ENCODE measurements at regions not wholly inside any gene's neighbourhood (a gene's known extent, or its start where the extent isn't known, plus 50 kb on each side); places are given as distances from the start of the nearest gene placed in this dataset.

GRCh38 chr1:217224201-217224600, 406.7 kb downstream of the GPATCH2 start:
- Histone ChIP-seq H4K20me1 (ENCODE audit: control insufficient read depth, extremely low read depth, insufficient read depth, low read length) (no peaks in the 10 kb centered on the region), H3K36me3 (ENCODE audit: control insufficient read depth, insufficient read depth, low read length) (no peaks in the 10 kb centered on the region), H3K79me2 (ENCODE audit: control insufficient read depth, insufficient read depth, low read length) (no peaks in the 10 kb centered on the region), H3K27me3 (ENCODE audit: control insufficient read depth, insufficient read depth, low read length) (no peaks in the 10 kb centered on the region), H3K4me2 (ENCODE audit: extremely low read depth, insufficient read depth, low read length) (no peak overlapping the region), H2AFZ (ENCODE audit: low read length) (no peak overlapping the region), H3K4me1 (ENCODE audit: control insufficient read depth, extremely low read depth, insufficient read depth, low read length) (no peaks in the 10 kb centered on the region), H3K9ac (ENCODE audit: insufficient read depth, low read length) (no peak overlapping the region), H3K9me3 (ENCODE audit: control insufficient read depth, insufficient read depth, low read depth, low read length) (no peaks in the 10 kb centered on the region), H3K27ac (ENCODE audit: insufficient read depth, low read length) (no peak overlapping the region), H3K4me3 (replicated peaks in 1 of 4; ENCODE audit: control extremely low read depth in 1 of 4, insufficient read depth in 1 of 4, low read depth in 3 of 4, low read length in 4 of 4) (no peak overlapping the region)
- no peak for DNase-seq (ENCODE audit: low read depth in 2 of 2)
- TF ChIP-seq EZH2 (IDR thresholded peaks at IDR 0.05; ENCODE audit: low read length, missing control alignments) (no peak), CTCF (conservative IDR thresholded peaks at IDR 0.05 in 1 of 2, IDR thresholded peaks at IDR 0.05 in 1 of 2; ENCODE audit: low read depth in 1 of 2, low read length in 2 of 2) (no peak)

GRCh38 chr1:217214551-217214950, 416.3 kb downstream of the GPATCH2 start:
- no peaks in the 10 kb centered on the region for H3K4me1 ChIP-seq (ENCODE audit: control insufficient read depth, extremely low read depth, insufficient read depth, low read length)
- no peak overlapping the region for H3K4me2 ChIP-seq (ENCODE audit: extremely low read depth, insufficient read depth, low read length)
- H3K79me2 ChIP-seq (ENCODE audit: control insufficient read depth, insufficient read depth, low read length), result no peaks in the 10 kb centered on the region
- no peaks in the 10 kb centered on the region for H3K9me3 ChIP-seq (ENCODE audit: control insufficient read depth, insufficient read depth, low read depth, low read length)
- H3K27me3 ChIP-seq (ENCODE audit: control insufficient read depth, insufficient read depth, low read length), result no peaks in the 10 kb centered on the region
- H2AFZ ChIP-seq (ENCODE audit: low read length), result no peak overlapping the region
- no peak overlapping the region for H3K9ac ChIP-seq (ENCODE audit: insufficient read depth, low read length)
- TF ChIP-seq CTCF (conservative IDR thresholded peaks at IDR 0.05 in 1 of 2, IDR thresholded peaks at IDR 0.05 in 1 of 2; ENCODE audit: low read depth in 1 of 2, low read length in 2 of 2), result no peak
- TF ChIP-seq EZH2 (IDR thresholded peaks at IDR 0.05; ENCODE audit: low read length, missing control alignments), result no peak
- H3K27ac ChIP-seq (ENCODE audit: insufficient read depth, low read length), result no peak overlapping the region
- no peak overlapping the region for H3K4me3 ChIP-seq (replicated peaks in 1 of 4; ENCODE audit: control extremely low read depth in 1 of 4, insufficient read depth in 1 of 4, low read depth in 3 of 4, low read length in 4 of 4)
- no peaks in the 10 kb centered on the region for H4K20me1 ChIP-seq (ENCODE audit: control insufficient read depth, extremely low read depth, insufficient read depth, low read length)
- H3K36me3 ChIP-seq (ENCODE audit: control insufficient read depth, insufficient read depth, low read length), result no peaks in the 10 kb centered on the region
- DNase-seq (ENCODE audit: low read depth in 2 of 2), result no peak

- Histone ChIP-seq H3K9ac (ENCODE audit: insufficient read depth, low read length) (no peak overlapping the region), H3K79me2 (ENCODE audit: control insufficient read depth, insufficient read depth, low read length) (no peaks in the 10 kb centered on the region), H3K4me1 (ENCODE audit: control insufficient read depth, extremely low read depth, insufficient read depth, low read length) (no peaks in the 10 kb centered on the region), H3K36me3 (ENCODE audit: control insufficient read depth, insufficient read depth, low read length) (no peaks in the 10 kb centered on the region), H3K27ac (ENCODE audit: insufficient read depth, low read length) (no peak overlapping the region), H3K4me2 (ENCODE audit: extremely low read depth, insufficient read depth, low read length) (no peak overlapping the region), H3K4me3 (replicated peaks in 1 of 4; ENCODE audit: control extremely low read depth in 1 of 4, insufficient read depth in 1 of 4, low read depth in 3 of 4, low read length in 4 of 4) (no peak overlapping the region), H3K27me3 (ENCODE audit: control insufficient read depth, insufficient read depth, low read length) (no peaks in the 10 kb centered on the region), H2AFZ (ENCODE audit: low read length) (no peak overlapping the region), H4K20me1 (ENCODE audit: control insufficient read depth, extremely low read depth, insufficient read depth, low read length) (no peaks in the 10 kb centered on the region), H3K9me3 (ENCODE audit: control insufficient read depth, insufficient read depth, low read depth, low read length) (no peaks in the 10 kb centered on the region)
- no peak for DNase-seq (ENCODE audit: low read depth in 2 of 2)
- TF ChIP-seq EZH2 (IDR thresholded peaks at IDR 0.05; ENCODE audit: low read length, missing control alignments) (no peak), CTCF (conservative IDR thresholded peaks at IDR 0.05 in 1 of 2, IDR thresholded peaks at IDR 0.05 in 1 of 2; ENCODE audit: low read depth in 1 of 2, low read length in 2 of 2) (no peak)
Measured at GRCh38 chr1:217211486-217211885, 419.4 kb downstream of the GPATCH2 start.

All from fibroblast of lung (primary cell).